ENCODE measurements at regions not wholly inside any gene's neighbourhood (a gene's known extent, or its start where the extent isn't known, plus 50 kb on each side); places are given as distances from the start of the nearest gene placed in this dataset.

DNA sequence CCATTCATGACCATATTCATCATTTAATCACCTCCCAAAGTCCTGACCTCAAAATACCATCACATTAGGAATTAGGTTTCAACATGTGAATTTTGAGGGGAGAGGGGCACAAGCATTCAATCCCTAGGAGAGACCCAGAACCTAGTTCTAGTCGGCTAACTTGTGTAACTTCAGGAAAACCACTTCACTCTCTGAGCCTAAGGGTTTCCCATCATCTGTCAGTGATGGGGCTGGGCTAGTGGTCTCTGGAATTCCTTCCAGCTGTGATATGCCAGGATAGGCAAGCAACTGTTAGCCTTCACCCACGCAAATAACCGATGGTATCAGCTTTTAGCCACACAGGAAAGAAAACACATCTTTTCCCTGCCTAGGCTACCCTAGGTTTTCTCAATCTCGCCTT, 52.5 kb upstream of the MEX3C start:
- POLR2A ChIA-PET: no interaction called here
- TF ChIP-seq CREB1 (CRISPR knock-in tag; IDR thresholded peaks at IDR 0.05) (no peak), GTF2I (CRISPR knock-in tag; conservative IDR thresholded peaks at IDR 0.05) (no peak), GABPB1 (CRISPR knock-in tag; IDR thresholded peaks at IDR 0.05) (no peak), SMAD4 (CRISPR knock-in tag; IDR thresholded peaks at IDR 0.05) (no peak), JAZF1 (CRISPR knock-in tag; IDR thresholded peaks at IDR 0.05) (no peak), EMX1 (CRISPR knock-in tag; IDR thresholded peaks at IDR 0.05) (no peak), PRRX2 (CRISPR knock-in tag; IDR thresholded peaks at IDR 0.05) (no peak), SOX15 (CRISPR knock-in tag; IDR thresholded peaks at IDR 0.05) (no peak), ZNF263 (CRISPR knock-in tag; IDR thresholded peaks at IDR 0.05; ENCODE audit: low read depth) (no peak), CBFB (CRISPR knock-in tag; IDR thresholded peaks at IDR 0.05; ENCODE audit: low read depth) (no peak), NR2C2 (CRISPR knock-in tag; IDR thresholded peaks at IDR 0.05) (no peak), RELA (CRISPR knock-in tag; IDR thresholded peaks at IDR 0.05; ENCODE audit: borderline replicate concordance) (no peak)
- TF ChIP-seq, protein P1, sequence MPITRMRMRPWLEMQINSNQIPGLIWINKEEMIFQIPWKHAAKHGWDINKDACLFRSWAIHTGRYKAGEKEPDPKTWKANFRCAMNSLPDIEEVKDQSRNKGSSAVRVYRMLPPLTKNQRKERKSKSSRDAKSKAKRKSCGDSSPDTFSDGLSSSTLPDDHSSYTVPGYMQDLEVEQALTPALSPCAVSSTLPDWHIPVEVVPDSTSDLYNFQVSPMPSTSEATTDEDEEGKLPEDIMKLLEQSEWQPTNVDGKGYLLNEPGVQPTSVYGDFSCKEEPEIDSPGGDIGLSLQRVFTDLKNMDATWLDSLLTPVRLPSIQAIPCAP (CRISPR knock-in tag; IDR thresholded peaks at IDR 0.05): no peak
- TF ChIP-seq, protein P2, sequence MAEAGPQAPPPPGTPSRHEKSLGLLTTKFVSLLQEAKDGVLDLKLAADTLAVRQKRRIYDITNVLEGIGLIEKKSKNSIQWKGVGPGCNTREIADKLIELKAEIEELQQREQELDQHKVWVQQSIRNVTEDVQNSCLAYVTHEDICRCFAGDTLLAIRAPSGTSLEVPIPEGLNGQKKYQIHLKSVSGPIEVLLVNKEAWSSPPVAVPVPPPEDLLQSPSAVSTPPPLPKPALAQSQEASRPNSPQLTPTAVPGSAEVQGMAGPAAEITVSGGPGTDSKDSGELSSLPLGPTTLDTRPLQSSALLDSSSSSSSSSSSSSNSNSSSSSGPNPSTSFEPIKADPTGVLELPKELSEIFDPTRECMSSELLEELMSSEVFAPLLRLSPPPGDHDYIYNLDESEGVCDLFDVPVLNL (CRISPR knock-in tag; IDR thresholded peaks at IDR 0.05; ENCODE audit: borderline replicate concordance, low read depth): no peak
- TF ChIP-seq, protein P3, sequence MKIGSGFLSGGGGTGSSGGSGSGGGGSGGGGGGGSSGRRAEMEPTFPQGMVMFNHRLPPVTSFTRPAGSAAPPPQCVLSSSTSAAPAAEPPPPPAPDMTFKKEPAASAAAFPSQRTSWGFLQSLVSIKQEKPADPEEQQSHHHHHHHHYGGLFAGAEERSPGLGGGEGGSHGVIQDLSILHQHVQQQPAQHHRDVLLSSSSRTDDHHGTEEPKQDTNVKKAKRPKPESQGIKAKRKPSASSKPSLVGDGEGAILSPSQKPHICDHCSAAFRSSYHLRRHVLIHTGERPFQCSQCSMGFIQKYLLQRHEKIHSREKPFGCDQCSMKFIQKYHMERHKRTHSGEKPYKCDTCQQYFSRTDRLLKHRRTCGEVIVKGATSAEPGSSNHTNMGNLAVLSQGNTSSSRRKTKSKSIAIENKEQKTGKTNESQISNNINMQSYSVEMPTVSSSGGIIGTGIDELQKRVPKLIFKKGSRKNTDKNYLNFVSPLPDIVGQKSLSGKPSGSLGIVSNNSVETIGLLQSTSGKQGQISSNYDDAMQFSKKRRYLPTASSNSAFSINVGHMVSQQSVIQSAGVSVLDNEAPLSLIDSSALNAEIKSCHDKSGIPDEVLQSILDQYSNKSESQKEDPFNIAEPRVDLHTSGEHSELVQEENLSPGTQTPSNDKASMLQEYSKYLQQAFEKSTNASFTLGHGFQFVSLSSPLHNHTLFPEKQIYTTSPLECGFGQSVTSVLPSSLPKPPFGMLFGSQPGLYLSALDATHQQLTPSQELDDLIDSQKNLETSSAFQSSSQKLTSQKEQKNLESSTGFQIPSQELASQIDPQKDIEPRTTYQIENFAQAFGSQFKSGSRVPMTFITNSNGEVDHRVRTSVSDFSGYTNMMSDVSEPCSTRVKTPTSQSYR (CRISPR knock-in tag; IDR thresholded peaks at IDR 0.05): no peak
- TF ChIP-seq, protein P4, sequence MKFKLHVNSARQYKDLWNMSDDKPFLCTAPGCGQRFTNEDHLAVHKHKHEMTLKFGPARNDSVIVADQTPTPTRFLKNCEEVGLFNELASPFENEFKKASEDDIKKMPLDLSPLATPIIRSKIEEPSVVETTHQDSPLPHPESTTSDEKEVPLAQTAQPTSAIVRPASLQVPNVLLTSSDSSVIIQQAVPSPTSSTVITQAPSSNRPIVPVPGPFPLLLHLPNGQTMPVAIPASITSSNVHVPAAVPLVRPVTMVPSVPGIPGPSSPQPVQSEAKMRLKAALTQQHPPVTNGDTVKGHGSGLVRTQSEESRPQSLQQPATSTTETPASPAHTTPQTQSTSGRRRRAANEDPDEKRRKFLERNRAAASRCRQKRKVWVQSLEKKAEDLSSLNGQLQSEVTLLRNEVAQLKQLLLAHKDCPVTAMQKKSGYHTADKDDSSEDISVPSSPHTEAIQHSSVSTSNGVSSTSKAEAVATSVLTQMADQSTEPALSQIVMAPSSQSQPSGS (CRISPR knock-in tag; IDR thresholded peaks at IDR 0.05; ENCODE audit: borderline replicate concordance, low read depth): no peak
- TF ChIP-seq, protein P5, sequence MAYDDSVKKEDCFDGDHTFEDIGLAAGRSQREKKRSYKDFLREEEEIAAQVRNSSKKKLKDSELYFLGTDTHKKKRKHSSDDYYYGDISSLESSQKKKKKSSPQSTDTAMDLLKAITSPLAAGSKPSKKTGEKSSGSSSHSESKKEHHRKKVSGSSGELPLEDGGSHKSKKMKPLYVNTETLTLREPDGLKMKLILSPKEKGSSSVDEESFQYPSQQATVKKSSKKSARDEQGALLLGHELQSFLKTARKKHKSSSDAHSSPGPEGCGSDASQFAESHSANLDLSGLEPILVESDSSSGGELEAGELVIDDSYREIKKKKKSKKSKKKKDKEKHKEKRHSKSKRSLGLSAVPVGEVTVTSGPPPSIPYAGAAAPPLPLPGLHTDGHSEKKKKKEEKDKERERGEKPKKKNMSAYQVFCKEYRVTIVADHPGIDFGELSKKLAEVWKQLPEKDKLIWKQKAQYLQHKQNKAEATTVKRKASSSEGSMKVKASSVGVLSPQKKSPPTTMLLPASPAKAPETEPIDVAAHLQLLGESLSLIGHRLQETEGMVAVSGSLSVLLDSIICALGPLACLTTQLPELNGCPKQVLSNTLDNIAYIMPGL (CRISPR knock-in tag; IDR thresholded peaks at IDR 0.05): no peak
- TF ChIP-seq, protein P6, sequence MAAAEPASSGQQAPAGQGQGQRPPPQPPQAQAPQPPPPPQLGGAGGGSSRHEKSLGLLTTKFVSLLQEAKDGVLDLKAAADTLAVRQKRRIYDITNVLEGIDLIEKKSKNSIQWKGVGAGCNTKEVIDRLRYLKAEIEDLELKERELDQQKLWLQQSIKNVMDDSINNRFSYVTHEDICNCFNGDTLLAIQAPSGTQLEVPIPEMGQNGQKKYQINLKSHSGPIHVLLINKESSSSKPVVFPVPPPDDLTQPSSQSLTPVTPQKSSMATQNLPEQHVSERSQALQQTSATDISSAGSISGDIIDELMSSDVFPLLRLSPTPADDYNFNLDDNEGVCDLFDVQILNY (CRISPR knock-in tag; IDR thresholded peaks at IDR 0.05): no peak
- TF ChIP-seq, protein P7, sequence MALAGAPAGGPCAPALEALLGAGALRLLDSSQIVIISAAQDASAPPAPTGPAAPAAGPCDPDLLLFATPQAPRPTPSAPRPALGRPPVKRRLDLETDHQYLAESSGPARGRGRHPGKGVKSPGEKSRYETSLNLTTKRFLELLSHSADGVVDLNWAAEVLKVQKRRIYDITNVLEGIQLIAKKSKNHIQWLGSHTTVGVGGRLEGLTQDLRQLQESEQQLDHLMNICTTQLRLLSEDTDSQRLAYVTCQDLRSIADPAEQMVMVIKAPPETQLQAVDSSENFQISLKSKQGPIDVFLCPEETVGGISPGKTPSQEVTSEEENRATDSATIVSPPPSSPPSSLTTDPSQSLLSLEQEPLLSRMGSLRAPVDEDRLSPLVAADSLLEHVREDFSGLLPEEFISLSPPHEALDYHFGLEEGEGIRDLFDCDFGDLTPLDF (CRISPR knock-in tag; IDR thresholded peaks at IDR 0.05): no peak
- Mint-ChIP-seq H3K4me3 (no peak overlapping the region), H3K27ac (no peak overlapping the region), H3K36me3 (peaks cover 6% of the 10 kb centered on the region; the same call in 1 of the 2 replicates), H3K4me1 (peaks cover 15% of the 10 kb centered on the region), H3K9me3 (peaks cover 15% of the 10 kb centered on the region), H3K27me3 (ENCODE audit: low read depth) (no peaks in the 10 kb centered on the region; the same call in 1 of the 2 replicates)
- CTCF ChIA-PET: no interaction called here
- DNase-seq (ENCODE audit: low spot score) (no peak), ATAC-seq (0 out of 2 replicates have a peak, but pooled peaks have one; percentile 32)
